Stimulated activated naive CD8-positive, alpha-beta T cell treated with anti-CD3 and anti-CD28 coated beads, Interleukin-15, Interleukin-2, amounts not matched to agents 100 U/mL and 50 U/mL, for 24 hours (primary cell): ENCODE measurements at regions not wholly inside any gene's neighbourhood (a gene's known extent, or its start where the extent isn't known, plus 50 kb on each side); places are given as distances from the start of the nearest gene placed in this dataset.
A peak's percentile ranks its signal among the peaks of the same experiment; 100 is the strongest.
"Not testable (repeated sequence)": the region's sequence is repeated elsewhere in the genome, so short reads cannot be mapped to it uniquely, and the experiment has no call there.

Source experiments
- ATAC-seq: fragments of 150-1000 bp; cut with Tn5 transposase; one replicate; pipeline ENCODE4 v1.10.0; 2021
- DNase-seq: peaks from one replicate; pipeline ENCODE4 v3.0.0; 2021

DNA sequence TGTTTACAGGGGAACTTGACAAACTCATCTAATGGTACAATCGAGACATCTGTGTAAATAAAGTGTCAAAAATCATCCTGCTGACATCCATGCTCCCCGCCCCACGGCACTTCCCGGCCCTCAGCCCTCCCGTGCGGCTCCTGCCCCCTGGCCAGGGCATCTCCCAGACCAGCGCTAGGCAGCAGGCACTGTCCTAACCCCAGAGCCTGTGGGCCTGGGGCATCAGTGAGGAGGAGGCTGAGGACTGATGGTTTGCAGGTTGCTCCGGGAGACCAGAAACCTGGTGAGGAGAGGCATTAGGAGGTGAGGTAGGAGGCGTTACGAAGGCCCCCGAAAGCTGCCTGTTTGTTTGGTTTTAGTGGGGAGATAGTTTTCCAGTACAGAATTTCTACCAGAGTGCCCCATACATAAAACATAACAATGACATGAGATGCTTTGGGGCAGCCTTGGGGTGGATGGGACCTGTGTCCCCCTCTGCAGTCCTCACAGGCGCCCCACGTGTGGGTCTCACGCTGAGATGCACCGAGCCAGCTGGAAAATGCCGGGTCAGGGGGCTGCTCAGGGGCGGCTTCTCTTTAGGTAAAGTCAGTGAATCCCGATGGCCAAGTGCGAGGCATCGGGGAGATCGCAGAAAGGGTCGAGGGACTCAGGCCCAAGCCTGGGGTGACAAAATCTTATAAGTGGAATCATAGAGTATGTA is 114.2 kb downstream of the RTP5 start:
- ATAC-seq (no peak), DNase-seq (no peak)

DNA sequence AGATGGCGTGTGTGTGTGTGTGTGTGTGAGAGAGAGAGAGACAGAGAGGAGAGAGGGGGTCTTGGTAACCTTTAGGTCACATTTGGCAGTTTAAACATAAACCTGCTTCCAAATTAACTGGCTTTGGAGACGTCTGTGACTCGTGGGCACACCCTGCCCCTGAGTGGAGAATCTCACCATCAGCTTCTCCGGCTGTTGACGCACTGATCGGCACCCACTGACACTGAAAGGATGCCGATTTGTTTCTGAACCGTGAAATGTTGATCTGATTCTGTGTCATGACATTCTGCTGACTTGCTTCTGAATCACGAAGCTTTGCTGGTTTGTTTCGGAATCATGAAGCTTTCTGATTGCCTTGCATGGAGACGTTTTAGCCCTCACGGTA is 114.7 kb downstream of the RTP5 start:
- DNase-seq (no peak), ATAC-seq (no peak)

- no peak for ATAC-seq
These were observed 115.1 kb downstream of the RTP5 start for GRCh38 chr2:241984658-241985057.

DNA sequence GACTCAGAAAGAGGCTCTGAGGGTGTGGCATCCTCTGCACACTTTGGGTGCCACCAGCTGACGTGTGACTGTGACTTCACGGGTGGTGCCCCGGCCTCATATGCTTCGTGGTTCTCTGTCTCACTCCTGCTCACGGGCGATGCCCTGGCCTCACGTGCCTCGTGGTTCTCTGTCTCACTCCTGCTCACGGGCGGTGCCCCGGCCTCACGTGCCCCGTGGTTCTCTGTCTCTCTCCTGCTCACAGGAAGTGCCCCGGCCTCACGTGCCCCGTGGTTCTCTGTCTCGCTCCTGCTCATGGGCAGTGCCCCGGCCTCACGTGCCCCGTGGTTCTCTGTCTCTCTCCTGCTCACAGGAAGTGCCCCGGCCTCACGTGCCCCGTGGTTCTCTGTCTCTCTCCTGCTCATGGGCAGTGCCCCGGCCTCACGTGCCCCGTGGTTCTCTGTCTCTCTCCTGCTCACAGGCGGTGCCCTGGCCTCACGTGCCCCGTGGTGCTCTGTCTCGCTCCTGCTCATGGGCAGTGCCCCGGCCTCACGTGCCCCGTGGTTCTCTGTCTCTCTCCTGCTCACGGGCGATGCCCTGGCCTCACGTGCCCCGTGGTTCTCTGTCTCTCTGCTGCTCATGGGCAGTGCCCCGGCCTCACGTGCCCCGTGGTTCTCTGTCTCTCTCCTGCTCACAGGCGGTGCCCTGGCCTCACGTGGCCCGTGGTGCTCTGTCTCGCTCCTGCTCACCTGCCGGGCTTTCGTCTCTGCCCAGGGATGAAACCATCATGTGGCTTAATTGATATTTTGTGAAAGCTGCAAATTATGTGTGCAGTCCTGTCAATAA is 115.8 kb downstream of the RTP5 start:
- not testable (repeated sequence) for ATAC-seq
- peak; percentile 42 for DNase-seq

More at GRCh38 chr2:241984658-241985057, 115.1 kb downstream of the RTP5 start:
- no peak for DNase-seq

DNA sequence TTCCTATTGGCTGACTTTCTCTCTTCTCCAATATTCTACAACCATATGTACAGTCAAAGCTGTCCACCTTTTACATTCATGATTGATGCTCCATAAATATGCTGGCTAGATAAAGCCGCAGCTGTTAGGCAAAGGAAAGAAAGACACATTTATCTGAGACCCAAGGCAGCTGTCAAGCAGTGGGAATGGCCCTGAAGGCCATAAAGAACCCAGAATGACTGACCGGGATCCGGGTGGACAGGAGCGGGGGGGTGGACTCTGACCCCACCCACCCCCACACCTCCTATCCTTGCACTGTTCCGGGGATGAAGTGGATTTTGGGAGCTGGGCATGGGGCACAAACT is 116.4 kb downstream of the RTP5 start:
- ATAC-seq: no peak

GRCh38 chr2:241986836-241987641 is 117.5 kb downstream of the RTP5 start:
- DNase-seq (no peak), ATAC-seq (no peak)

More for the DNA sequence above, 116.4 kb downstream of the RTP5 start:
- DNase-seq: no peak

GRCh38 chr2:241987726-241988125 is 118.2 kb downstream of the RTP5 start:
- ATAC-seq: no peak
- no peak for DNase-seq

GRCh38 chr2:241988146-241988545 is 118.6 kb downstream of the RTP5 start:
- ATAC-seq (no peak), DNase-seq (no peak)

GRCh38 chr2:241989074-241989473 is 119.5 kb downstream of the RTP5 start:
- no peak for ATAC-seq
- no peak for DNase-seq

DNA sequence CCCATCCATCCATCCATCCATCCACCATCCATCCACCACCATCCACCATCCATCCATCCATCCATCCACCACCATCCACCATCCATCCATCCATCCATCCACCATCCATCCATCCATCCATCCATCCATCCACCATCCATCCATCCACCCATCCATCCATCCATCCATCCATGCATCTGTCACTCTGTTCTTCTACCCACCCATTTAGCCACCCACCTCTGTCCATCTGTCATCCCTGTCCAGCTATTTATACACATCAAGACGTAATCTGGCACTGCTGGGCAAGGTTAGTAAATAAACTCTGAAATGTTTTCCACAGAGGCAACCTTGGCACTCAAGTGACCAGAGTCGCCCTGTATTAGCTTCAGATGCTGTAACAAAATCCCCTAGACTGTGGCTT is 120.9 kb downstream of the RTP5 start:
- ATAC-seq (no peak), DNase-seq (no peak)

DNA sequence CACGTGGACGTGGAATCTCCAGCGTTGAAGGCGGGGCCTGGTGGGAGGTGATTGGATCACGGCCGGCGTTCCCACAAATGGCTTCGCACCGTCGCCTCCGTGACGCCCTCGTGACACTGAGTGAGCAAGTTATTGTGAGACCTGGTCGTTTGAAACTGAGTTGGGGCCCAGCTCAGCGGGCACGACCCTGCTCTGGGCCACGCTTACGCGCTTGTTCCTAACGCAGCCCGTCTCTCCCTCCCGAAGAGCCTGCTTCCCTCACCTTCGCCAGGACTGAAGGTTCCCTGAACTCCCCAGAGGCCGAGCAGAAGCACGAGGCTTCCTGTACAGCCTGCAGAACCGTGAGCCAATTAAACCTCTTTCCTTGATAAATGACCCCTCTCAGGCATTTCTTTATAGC is 121.8 kb downstream of the RTP5 start:
- DNase-seq (no peak), ATAC-seq (no peak)

- ATAC-seq: no peak
- DNase-seq: no peak
These were observed 123.2 kb downstream of the RTP5 start for GRCh38 chr2:241992753-241993152.

GRCh38 chr2:241993386-241994005 is 124.0 kb downstream of the RTP5 start:
- ATAC-seq (no peak), DNase-seq (no peak)

GRCh38 chr2:241994086-241994485 is 124.6 kb downstream of the RTP5 start:
- ATAC-seq: no peak
- no peak for DNase-seq

DNA sequence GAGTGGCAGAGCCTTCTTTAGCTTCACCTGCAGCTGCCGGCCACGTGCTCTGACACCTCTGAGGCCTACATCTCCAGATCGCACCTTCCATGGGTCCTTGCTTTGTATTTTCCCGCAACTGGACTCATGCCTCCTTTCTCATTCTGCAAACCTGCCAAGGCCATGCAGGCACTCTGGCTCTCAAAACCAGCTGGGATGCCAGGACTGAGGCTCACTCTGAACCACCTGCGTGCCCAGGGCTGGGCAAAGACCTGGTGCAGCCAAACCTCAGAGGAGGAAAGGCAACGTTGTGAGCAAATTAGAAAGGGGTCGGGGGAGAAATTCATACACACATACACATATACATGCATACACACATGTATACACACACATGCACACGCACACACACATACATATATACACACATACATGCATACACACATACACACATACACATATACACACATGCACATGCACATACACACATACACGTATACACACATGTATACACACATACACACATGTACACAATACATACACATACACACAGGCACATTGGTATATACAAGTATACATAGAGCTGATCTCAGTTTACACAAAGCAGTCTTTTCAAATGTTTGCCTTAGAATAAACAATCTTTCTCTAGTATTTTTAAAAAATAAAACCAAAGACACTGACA is 125.2 kb downstream of the RTP5 start:
- ATAC-seq (no peak), DNase-seq (no peak)

- DNase-seq (no peak), ATAC-seq (no peak)
These were observed 126.6 kb downstream of the RTP5 start for GRCh38 chr2:241996100-241996499.

GRCh38 chr2:241997017-241997416 is 127.5 kb downstream of the RTP5 start:
- DNase-seq: no peak
- ATAC-seq: no peak

GRCh38 chr2:241999184-241999583 is 129.7 kb downstream of the RTP5 start:
- DNase-seq: no peak
- ATAC-seq: no peak

DNA sequence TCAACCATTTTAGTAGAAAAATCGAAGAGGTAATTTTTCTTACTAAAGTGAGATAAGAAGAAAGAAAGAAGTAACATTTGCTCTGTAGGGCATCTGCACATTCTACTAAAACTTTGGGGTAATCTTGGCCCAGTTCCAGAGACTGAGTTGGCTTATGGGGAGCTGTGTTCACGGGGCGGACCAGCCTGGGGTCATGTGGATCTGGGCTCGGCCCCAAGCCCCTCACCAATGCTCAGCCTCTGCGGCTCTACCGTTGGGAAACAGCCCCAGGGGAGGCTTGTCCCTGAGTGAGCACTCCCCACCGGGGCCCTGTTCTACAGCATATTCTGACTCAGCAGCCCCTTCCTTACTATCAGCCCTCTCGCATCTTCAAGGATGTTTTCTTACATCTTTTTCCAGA is 132.3 kb downstream of the RTP5 start:
- no peak for ATAC-seq
- DNase-seq: no peak

- DNase-seq: no peak
- ATAC-seq: no peak
These were observed 133.4 kb downstream of the RTP5 start for GRCh38 chr2:242002944-242003343.

DNA sequence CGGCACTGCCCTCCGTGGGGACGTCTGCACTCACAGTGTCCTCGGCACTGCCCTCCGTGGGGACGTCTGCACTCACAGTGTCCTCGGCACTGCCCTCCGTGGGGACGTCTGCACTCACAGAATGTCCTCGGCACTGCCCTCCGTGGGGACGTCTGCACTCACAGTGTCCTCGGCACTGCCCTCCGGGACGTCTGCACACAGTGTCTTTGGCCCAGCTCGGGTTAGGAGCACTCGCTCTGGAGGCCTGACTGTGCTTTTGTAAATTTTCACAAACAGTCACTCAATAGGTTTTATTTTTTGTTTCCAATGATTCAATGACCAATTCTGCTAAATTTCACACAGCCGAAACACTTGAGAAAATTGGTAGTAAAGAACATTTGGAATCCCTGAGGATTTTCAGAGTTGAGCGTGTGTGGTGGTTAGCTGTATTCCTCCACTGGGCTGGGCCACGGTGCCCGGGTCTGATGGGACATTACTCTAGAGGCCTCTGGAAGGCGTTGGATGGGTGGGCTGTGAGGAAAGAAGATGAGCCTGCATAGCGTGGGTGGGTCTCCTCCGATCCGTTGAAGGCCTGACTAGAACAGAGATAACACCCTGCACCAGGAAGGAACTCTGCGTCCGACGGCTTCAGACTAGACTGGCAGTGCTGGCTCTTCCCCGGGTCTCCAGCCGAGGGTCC is 134.8 kb downstream of the RTP5 start:
- ATAC-seq (no peak), DNase-seq (no peak)

GRCh38 chr2:242004902-242005230 is 135.3 kb downstream of the RTP5 start:
- ATAC-seq (no peak), DNase-seq (no peak)
